NCI-H2107 treated with DMSO at 0.1 percent for 48 hours (cell line): ENCODE measurements at regions not wholly inside any gene's neighbourhood (a gene's known extent, or its start where the extent isn't known, plus 50 kb on each side); places are given as distances from the start of the nearest gene placed in this dataset.

Experiments
- DNase-seq: peaks from one replicate; lab custom pipeline; 2025; ENCODE audit not compliant: unreplicated experiment; lab: John Stamatoyannopoulos, UW

DNA sequence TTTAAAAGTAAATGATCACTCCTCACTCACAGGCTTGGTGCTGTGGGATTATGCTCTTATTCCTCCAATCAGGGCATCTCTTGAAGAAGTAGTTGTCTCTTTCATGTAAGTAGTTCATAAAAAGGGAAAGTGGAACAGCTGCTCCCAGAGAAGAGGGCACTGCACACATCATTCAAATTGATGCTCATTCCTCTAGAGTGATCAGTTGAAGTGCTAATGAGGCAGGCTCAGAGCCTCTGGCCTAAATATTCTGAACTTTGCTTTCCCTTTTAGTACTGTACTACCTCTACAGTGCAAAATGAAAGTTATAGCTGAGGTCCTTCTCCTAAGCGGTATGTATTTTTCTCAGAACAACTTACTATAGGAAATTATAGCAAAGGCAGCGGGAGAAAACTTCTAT is 1453.1 kb downstream of the ARAP2 start:
- no peak for DNase-seq

DNA sequence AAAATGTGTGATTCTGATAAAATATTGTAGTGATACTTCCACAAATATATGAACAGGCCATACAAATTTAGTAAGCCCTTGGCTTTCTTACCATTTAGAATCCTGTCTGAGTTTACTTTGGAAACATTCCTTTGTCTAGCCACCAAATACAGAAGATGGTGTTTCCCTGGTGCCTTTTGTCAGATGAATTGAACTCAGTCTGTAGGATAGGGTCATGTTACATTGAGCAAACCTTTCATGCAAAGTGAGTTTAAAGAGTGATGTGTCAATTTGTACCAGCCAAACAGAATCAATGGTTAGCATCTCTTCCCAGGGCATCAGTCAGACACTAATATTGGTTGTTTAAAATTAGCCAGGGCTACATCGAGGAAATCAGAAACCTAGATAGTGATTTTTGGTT is 1443.4 kb downstream of the ARAP2 start:
- no peak for DNase-seq

DNA sequence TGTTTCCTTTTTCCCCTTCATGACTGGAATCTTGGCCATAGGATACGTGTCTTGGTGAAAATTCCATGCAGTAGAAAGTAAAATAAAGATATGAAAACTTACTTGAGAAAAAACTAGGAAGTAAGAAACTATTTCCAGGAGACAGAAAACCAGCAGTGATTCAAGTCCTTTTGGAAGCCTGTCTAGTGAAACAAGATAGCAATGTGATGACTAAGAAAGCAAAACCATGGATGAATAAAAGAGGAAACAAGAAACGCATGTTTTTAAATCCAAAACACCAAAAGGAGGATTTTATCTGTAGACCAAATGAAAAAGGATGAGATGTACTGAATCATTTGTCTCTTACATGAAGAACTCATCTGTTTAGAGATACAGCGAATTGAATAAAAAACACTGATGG is 1430.0 kb downstream of the ARAP2 start:
- DNase-seq, result no peak

DNA sequence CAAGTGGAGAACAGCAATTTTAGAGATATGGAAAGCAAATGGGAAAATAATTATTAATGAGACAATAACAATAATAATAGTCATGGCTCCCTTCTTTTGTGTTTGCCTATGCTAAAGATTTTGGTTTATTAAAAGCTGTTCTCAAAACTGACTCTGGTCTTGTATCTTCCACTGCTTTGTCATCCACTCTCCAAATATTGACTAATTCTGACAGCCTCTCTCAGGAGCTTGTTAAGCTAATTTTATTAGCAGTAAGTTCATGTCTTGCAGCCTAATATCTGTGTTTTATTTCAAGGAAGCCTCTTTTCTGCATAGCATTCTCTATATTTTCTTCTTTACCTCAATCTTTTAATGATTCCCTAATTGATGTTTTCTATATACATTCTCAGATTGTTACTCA is 1419.8 kb downstream of the ARAP2 start:
- DNase-seq, result no peak

DNA sequence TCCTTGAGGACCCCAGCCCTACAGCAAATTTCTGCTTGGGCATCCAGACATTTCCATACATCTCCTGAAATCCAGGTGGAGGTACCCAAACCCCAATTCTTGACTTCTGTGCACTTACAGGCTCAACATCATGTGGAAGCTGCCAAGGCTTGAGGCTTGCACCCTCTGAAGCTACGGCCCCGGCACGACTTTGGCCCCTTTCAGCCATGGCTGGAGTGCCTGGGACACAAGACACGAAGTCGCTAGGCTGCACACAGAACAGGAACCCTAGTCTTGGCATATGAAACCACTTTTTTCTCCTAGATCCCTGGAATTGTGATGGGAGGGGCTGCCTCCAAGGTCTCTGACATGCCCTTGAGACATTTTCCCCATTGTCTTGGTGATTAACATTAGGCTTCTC is 1417.7 kb downstream of the ARAP2 start:
- DNase-seq, result no peak

DNA sequence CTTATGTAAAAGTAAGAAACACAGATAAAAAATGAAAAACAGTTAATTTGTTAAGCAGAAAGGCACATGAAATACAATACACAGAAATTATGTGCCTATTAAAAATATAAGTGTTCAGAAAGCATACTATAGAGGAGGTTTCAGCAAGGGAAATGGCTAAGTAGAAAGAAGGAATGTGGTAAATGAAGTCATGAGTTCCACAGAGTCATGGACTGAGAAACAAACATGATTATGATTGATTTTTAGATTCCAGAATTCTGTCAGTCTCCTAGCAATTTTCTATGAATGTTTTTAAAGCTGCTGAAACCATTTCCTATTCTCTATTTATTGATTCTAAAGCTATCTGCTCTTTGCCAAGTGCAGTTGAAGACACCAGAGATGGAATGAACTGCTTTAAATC is 1398.4 kb downstream of the ARAP2 start:
- no peak for DNase-seq

DNA sequence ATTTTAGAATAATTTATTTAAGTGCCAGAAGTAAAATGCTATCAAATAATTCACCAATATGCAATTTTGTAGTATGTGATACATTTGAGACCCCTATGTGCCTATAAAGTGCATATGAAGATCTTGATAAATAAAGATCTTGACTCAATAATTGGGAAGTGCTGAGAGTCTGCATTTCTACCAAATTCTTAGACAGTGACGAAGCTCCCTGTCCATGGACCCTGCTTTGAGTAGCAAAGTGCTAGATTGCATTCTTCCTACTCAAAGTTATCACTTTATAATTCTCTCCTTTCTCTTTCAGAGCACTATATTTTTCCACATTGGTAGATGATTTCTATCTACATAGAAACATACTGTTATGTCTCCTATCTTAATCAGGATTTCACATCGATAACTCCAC is 1393.9 kb downstream of the ARAP2 start:
- no peak for DNase-seq

DNA sequence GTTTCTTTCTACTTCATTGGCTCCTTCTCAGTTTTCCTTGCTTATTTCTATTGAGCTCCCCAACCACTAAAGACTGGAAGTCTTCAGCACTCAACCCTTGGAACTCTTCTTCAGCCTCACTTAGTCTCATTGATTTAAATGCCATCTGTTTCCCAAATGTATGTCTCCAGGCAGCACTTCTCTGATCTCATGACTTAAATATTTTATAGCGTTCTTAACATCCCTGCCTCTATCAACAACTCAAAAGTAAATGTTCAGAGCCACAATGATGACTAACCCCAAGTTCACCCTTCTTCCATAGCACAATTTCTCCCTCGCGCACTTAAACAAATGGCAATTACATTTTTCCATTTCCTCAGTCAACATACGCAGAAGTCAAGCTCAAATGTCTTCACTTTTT is 1393.3 kb downstream of the ARAP2 start:
- no peak for DNase-seq

DNA sequence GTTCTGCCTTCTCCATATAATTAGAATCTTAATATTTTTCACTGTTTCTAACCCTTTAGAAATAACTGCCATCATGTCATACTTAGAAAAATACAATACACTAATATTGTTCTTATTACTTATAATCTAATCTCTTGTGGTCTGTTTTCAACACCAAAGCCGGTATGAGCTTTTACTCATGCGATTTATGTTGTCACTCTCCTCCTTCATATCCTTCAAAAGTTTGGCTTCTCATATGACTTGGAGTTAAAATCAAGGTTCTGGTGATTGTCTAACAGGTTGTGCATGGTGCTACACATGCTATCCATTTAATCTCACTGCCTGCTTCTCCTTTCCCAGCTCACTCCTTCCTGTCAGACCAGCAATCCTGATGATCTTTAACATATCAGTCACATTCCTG is 1392.9 kb downstream of the ARAP2 start:
- DNase-seq, result no peak

DNA sequence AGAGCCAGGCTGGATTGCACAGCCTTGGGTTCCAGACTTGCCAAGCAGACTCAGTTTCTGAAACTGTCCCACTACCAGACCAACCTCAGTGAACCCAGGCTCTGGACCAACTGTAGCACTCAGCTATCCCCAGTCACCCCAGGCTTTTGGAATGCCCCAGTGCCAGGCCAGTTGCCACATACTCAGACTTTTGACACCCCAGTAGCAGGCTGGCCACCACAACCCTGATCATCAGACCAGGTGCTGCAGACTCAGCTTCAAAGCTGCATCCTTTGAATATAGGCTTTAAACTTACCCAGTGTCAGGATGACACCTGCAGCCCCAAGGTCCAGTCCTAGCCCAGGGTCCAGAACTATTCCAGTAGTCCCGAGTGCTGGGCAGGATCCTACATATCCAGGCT is 1389.9 kb downstream of the ARAP2 start:
- DNase-seq, result no peak

DNA sequence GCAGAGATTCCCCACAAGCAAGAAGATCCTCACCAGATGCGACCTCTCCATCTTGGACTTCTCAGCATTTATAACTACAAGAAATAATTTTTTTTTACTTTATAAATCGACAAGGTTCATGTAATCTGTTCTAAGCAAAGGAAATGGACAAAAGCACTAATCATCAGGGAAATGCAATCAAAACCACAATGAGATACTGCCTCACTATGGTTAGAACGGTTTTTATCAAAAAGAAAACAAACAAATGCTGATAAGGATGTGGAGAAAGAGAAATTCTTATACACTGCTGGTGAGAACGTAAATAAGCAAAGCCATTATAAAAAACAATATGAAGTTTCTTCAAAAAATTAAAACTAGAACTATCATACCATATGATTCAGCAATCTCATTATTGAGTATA is 1382.6 kb downstream of the ARAP2 start:
- DNase-seq, result no peak

DNA sequence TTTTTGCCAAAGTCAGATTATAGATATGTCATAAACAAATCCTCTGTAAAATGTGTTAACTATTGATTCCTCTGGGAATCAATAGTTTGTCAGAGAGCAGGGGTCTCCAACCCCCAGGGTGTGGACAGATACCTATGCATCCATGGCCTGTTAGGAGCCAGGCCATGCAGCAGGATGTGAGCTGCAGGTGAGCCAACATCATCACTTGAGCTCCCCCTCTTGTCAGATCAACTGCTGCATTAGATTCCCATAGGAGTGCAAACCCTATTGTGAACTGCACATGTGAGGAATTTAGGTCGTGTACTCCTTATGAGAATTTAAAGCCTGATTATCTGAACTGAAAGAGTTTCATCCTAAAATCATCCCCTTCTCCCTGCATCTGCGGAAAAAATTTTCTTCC is 1365.4 kb downstream of the ARAP2 start:
- DNase-seq, result no peak

DNA sequence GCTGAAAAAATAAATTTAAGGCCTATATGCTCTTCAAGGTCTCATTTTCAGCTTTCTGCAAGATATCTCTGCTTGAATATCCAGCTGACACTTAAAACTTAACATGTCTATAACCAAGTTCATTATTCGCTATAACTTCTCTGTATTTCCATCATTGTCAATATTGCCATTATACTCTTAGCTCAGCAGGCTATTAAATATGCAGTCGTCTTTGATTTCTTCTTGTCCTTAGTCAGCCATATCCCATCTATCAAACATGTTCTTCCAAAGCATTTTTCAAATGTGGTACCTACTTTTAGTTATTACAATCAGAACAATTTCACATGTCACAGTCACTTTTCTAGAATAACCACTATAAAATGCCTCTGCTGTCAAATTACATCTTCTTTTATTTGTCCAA is 1364.1 kb downstream of the ARAP2 start:
- DNase-seq, result no peak

DNA sequence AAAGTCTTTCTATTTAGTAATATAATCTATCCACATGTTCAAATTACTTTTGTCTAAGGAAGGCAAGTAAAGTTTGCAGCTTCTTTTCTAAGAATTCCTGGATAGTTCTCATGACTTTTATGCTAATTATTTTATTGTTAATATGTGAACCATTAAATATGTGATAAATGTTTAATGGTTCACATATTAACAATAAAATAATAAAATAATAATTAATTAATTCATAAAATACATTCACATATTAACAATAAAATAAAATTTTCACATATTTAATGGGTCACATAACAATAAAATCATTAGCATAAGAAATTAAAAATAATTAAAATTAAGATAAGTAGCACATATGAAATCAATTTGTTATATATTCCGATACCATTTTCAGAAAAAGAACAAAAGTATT is 1352.4 kb downstream of the ARAP2 start:
- no peak for DNase-seq

DNA sequence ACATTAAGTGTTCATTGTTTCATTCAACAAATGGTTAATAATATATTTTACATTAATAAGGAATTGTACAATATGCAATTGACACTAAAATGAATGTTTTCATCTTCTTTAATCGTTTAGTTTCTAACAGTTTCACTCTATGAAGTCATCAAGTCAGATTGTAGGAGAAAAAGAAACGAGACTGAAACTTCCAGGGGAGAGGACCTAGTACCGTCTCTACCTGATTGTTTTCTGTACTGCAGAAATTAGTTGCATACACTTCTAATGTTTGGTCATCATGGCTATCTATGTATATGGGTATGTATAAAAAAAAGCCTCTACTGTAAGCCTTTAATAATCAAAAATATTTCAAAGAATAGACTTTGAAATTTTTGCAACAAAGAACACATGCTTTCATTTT is 1350.9 kb downstream of the ARAP2 start:
- no peak for DNase-seq

DNA sequence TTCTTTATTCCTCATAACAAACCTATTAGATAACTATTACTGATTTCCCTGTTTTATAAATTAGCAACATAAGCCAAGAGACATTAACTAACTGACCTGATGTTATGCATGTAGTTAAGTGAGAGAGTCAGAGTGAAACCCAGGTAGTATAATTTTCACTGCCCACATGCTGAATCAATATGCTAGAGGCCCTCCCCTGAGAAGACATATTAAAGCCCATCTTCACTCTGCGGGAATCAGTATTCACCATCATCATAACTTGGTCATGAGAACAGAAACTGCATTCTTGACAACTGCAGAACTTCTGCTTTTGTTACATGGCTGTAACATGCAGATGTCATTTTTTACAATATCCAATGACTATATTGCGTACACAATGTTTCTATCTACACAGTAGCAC is 1324.3 kb downstream of the ARAP2 start:
- DNase-seq, result no peak

DNA sequence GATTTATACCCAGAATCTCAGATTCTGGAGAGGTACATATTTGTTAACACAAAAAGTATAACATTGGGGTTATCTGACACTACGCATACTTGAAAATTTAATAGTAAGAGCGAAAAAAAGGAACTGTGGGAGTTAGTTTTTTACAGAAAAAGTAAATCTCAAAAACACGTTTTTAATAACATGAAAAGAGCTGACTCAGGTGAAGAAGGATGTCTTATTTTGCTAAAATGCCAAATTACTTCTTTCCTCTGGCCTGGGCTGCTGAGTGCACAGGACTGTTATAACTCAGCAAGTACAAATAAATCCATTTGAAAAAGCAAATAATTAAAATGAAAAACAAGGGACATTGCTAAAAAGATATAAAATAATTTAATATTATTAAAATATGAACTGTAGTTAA is 1322.9 kb downstream of the ARAP2 start:
- no peak for DNase-seq

DNA sequence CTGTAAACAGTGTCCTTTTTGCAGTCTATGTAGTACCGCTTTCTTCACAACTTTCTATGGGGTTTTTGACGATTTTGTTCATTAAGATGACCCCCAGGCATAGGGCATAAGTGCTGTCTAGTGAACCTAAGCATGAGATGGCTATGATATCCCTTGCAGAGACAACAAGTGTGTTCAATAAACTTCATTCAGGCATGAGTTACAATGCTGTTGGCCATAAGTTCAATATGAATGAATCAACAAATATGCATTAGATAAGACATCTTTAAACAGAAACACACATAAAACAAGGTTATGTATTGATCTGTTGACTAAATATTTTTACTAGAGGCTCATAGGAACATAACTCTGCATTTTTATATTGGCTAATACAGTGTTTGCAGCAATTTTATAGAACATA is 1322.0 kb downstream of the ARAP2 start:
- no peak for DNase-seq

DNA sequence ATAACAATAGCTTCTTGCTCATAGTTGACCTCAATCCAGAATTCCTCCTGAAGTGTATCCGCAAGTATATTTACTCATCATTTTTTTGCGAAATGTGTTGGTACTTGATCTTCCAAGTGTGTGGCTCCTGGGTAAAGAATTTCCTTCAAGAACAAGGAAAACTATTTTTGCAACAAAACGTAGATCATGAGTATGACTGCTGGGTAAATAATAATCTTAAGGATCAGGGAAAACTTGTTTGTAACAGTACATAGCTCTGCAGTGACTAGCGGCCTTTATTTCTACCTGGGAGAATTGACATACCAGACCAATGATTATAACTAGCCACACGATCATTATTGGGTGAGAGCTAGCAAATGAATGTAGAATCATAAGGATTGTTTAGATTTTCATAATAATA is 1311.7 kb downstream of the ARAP2 start:
- no peak for DNase-seq

DNA sequence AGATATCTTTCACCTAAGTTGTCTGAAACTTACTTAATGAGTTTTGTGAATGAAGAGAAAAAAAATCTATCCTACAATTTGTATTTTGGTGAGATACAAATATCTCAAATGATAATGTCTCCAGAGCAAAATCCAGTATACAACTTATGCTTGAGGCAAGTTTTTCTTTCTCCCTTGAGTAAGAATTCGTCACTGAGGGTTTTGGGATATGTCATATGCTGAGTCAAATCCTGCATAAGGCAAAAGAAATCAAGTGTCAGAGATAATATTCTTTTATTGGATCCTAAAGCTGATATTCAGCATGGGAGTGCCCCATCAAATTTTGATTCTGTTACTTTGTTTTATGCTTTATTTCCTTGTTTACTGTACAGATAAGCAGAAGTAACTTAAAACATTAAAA is 1308.6 kb downstream of the ARAP2 start:
- no peak for DNase-seq

DNA sequence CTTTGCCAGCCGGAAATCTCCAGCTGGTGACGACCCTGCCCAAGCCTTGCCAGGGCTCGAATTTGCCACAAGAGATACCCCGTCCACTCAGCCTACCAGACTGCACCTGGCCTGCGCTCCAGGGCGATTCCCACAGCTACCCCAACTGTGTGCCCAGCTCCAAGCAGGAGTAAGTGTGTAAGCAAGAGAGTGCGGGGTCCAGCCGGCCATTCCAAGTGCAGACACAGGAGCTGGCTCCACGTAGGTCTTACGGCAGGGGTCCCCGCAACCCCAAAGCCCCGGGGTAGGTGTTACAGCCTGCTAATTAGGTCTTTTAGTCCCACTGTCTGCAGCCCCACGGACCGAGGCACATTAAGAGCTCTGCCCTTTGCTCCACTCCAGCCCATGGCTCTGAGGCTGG is 1305.2 kb downstream of the ARAP2 start:
- DNase-seq, result no peak

DNA sequence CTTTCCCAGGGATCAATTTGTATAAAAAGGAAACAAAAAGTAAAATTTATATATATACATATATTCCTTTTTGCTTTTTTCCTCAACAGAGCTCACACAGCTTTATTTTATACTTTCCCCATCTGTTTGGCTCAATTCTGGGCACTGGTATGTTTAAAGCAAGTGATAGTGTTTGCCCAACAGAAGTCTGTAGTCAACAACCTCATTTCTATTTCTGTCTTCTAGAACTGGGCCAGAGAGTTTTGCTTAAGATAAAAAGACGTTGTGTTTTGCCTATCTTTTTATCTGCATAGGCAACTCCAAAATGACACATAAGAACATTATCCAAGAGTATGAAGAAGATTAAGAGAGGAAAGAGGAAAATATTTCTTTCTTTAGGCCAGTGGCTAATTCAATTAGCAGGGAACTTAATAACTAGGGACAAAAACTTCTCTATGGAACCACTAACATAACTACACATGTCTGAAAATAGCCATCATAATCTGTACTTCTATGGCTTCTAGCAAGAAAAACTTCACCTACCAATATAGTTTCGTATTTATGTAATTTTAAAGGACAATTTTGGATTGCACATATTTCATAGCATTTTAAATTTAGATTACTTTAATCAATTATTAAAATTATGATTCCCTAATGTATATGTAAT is 1300.5 kb downstream of the ARAP2 start:
- no peak for DNase-seq

DNA sequence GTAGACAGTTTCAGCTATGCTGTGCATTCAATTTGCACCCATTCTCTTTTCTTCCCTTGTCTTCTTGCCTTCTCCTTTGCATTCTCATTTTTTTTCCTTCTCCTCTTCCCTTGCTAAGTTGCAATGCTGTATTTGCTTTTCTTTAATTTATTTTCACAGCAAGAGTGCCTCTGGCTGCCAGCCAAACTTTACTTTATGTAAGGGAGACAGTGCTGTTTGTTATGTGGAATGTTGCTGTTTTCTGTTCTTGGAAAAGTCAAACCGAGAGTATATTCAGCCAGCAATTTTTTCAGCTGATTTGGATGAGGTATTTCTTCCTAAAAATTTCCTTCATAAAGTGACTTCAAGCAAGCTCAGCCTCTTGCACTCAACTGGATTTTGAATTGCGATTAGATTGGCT is 1293.4 kb downstream of the ARAP2 start:
- no peak for DNase-seq
